K562 (cell line): ENCODE measurements at regions not wholly inside any gene's neighbourhood (a gene's known extent, or its start where the extent isn't known, plus 50 kb on each side); places are given as distances from the start of the nearest gene placed in this dataset.

Source experiments
- ATAC-seq: fragments of 200-7000 bp; cut with Tn5 transposase; 3 replicates; pipeline ENCODE4 v1.9.1; 2020; ENCODE audit warnings: moderate library complexity
- BruUV-seq: library from RNA; stranded (reverse); fragments of 400-500 nt; replicated peaks from 2 replicates; lab custom pipeline; 2021; lab: Mats Ljungman, UMichigan
- CTCF ChIA-PET: fragments of 300-600 bp; formaldehyde crosslinking; extraction: SDS; loops from one replicate; lab custom pipeline; 2021; ENCODE audit warnings: low intra/inter-chr PET ratio; lab: Yijun Ruan, JAX
- POLR2A ChIA-PET: fragments of 300-600, 350-650 bp; sonication (Branson Sonifier 250); formaldehyde crosslinking; extraction: SDS; loops from one replicate; lab custom pipeline; 2021; ENCODE audit warnings: antibody characterized with exemption, inconsistent platforms; lab: Yijun Ruan, JAX
- DNase-seq, 4 experiments: peaks; one replicate each; pipeline versions ENCODE4 v3.0.0 to v3.0.0-alpha.2; 2011 to 2018; ENCODE audit warnings: low spot score in 3 of 4, mixed read lengths in 3 of 4; ENCODE audit errors: extremely low read depth in 1 of 4
- FAIRE-seq: peaks from 2 replicates; lab custom pipeline; 2011; peaks lifted over from hg19 to GRCh38; lab: Jason Lieb, UNC
- H2AFZ ChIP-seq: 2 replicates; pipeline ENCODE4 v1.6.0; 2011; ENCODE audit warnings: low read depth, low read length, control low read depth, inconsistent platforms
- H3K27ac ChIP-seq: fragments of 200-600 bp; 3 replicates; pipeline ENCODE4 v1.8.0; 2011; ENCODE audit warnings: low read depth, mild to moderate bottlenecking, control low read depth, inconsistent platforms, low read length, moderate library complexity, mixed read lengths; ENCODE audit errors: extremely low read depth
- H3K27me3 ChIP-seq, 2 experiments: fragments of 300-600 bp in 1 of 2; 2 replicates in 1 of 2; 3 replicates in 1 of 2; pipeline versions ENCODE4 v1.6.0 to v1.8.0; 2011; ENCODE audit warnings: inconsistent platforms in 2 of 2, low read length in 2 of 2, mild to moderate bottlenecking in 1 of 2, mixed read lengths in 1 of 2, moderate library complexity in 1 of 2; ENCODE audit not compliant: control insufficient read depth in 2 of 2, insufficient read depth in 2 of 2
- H3K36me3 ChIP-seq: fragments of 300-600 bp; 3 replicates; pipeline ENCODE4 v1.8.0; 2011; ENCODE audit warnings: mild to moderate bottlenecking, low read length, inconsistent platforms; ENCODE audit not compliant: control insufficient read depth, insufficient read depth
- H3K4me1 ChIP-seq, 2 experiments: fragments of 200-600 bp in 1 of 2; replicated peaks in 1 of 2; 2 replicates in 1 of 2; 3 replicates in 1 of 2; pipeline versions ENCODE4 v1.5.1 to v1.8.0; 2011; ENCODE audit warnings: inconsistent platforms in 2 of 2, low read length in 2 of 2, mild to moderate bottlenecking in 1 of 2, mixed read lengths in 1 of 2, moderate library complexity in 1 of 2; ENCODE audit not compliant: control insufficient read depth in 2 of 2, insufficient read depth in 2 of 2
- H3K4me2 ChIP-seq: 2 replicates; pipeline ENCODE4 v1.6.1; 2011; ENCODE audit warnings: low read length, control low read depth, inconsistent platforms, mixed read lengths; ENCODE audit not compliant: insufficient read depth
- H3K4me3 ChIP-seq: fragments of 200-600 bp; sonication (generic), shearing (Covaris generic); 2 replicates; pipeline ENCODE4 v1.5.1; 2016; ENCODE audit warnings: control low read depth, inconsistent platforms
- H3K79me2 ChIP-seq: fragments of 200-600 bp; 3 replicates; pipeline ENCODE4 v1.8.0; 2011; ENCODE audit warnings: low read length, inconsistent platforms; ENCODE audit not compliant: control insufficient read depth, insufficient read depth
- H3K9ac ChIP-seq, 2 experiments: 2 replicates each; pipeline versions ENCODE4 v1.6.0 to v1.6.1; 2011; ENCODE audit warnings: low read depth in 2 of 2, low read length in 2 of 2, control low read depth in 1 of 2, inconsistent platforms in 1 of 2, mild to moderate bottlenecking in 1 of 2, mixed read lengths in 1 of 2; ENCODE audit not compliant: insufficient read depth in 1 of 2
- H3K9me1 ChIP-seq: one replicate; pipeline ENCODE4 v1.6.0; 2011; ENCODE audit warnings: inconsistent platforms, mild to moderate bottlenecking, low read length, moderate library complexity; ENCODE audit not compliant: control insufficient read depth, insufficient read depth
- H3K9me3 ChIP-seq: replicated peaks from 2 replicates; pipeline ENCODE4 v1.5.1; 2011; ENCODE audit warnings: low read depth, low read length, inconsistent platforms; ENCODE audit not compliant: control insufficient read depth, insufficient read depth
- H4K20me1 ChIP-seq: replicated peaks from 2 replicates; pipeline ENCODE4 v1.6.1; 2011; ENCODE audit warnings: low read length, inconsistent platforms, mixed read lengths; ENCODE audit not compliant: control insufficient read depth, insufficient read depth
- ADNP ChIP-seq: fragments of 200-800 bp; sonication (Bioruptor generic); IDR thresholded peaks from 2 replicates; pipeline ENCODE4 v1.6.1; 2016; ENCODE audit warnings: missing genetic modification characterization, missing compliant biosample characterization
- ATF7 ChIP-seq: fragments of 450-650 bp; IDR thresholded peaks from 2 replicates; pipeline ENCODE4 v1.7.1; 2014; ENCODE audit warnings: mild to moderate bottlenecking, moderate library complexity
- BACH1 ChIP-seq: fragments of 200-800 bp; sonication (Bioruptor generic); IDR thresholded peaks from 2 replicates; pipeline ENCODE4 v1.6.1; 2016; ENCODE audit warnings: missing genetic modification characterization, missing compliant biosample characterization
- CAMTA2 ChIP-seq: fragments of 250-450 bp; sonication (Bioruptor Pico); conservative IDR thresholded peaks from 2 replicates; pipeline ENCODE4 v1.5.1; 2022
- CBX3 ChIP-seq, 2 experiments: IDR thresholded peaks; 1 replicate in 1 of 2; 2 replicates in 1 of 2; pipeline ENCODE4 v1.6.1; 2012; ENCODE audit warnings: inconsistent platforms in 2 of 2, low read length in 2 of 2, borderline replicate concordance in 1 of 2, control low read depth in 1 of 2
- ETV5 ChIP-seq: sonication (generic); formaldehyde crosslinking; IDR thresholded peaks from 2 replicates; pipeline ENCODE4 v1.4.0; 2020; ENCODE audit warnings: low read depth, mild to moderate bottlenecking, missing genetic modification reagents
- EZH2 ChIP-seq: IDR thresholded peaks from 2 replicates; pipeline ENCODE4 v1.6.1; 2012; ENCODE audit warnings: low read depth, mild to moderate bottlenecking, inconsistent platforms, low read length, borderline replicate concordance
- HLTF ChIP-seq: fragments of 450-650 bp; IDR thresholded peaks from 2 replicates; pipeline ENCODE4 v1.6.1; 2016
- RFX5 ChIP-seq: IDR thresholded peaks from 2 replicates; pipeline ENCODE4 v1.6.1; 2011; ENCODE audit warnings: low read depth, mild to moderate bottlenecking, improper control_type of control experiment, low read length
- SAFB2 ChIP-seq: fragments of 200-400 bp; formaldehyde crosslinking; IDR thresholded peaks from 2 replicates; pipeline ENCODE4 v1.6.1; 2018; ENCODE audit warnings: borderline replicate concordance, low read length, low read depth, moderate library complexity; ENCODE audit not compliant: severe bottlenecking
- ZNF212 ChIP-seq: fragments of 450-650 bp; formaldehyde crosslinking; IDR thresholded peaks from 2 replicates; pipeline ENCODE4 v1.4.0; 2020; ENCODE audit warnings: mild to moderate bottlenecking
- WGBS: fragments of 100-300 bp; shearing (Covaris generic); methylation state at CpG from one replicate; pipeline ENCODE4 v1.1.6; 2016; ENCODE audit warnings: low coverage, mixed read lengths; ENCODE audit not compliant: insufficient coverage; ENCODE audit errors: missing lambda C conversion rate; 5-methylcytosine and 5-hydroxymethylcytosine counted together
- in situ Hi-C: fragments of 300-500 bp; cut with MboI; formaldehyde crosslinking; loops from 4 replicates; pipeline ENCODE4 v1.15.0; 2018; ENCODE audit warnings: inconsistent platforms, mixed read lengths
- intact Hi-C: fragments of 100-400 bp; cut with micrococcal nuclease; formaldehyde crosslinking; loops from 2 replicates; pipeline ENCODE4 v1.14.2; 2022
- TF ChIP-seq, protein P1 (sequence below): fragments of 450-650 bp; formaldehyde crosslinking; IDR thresholded peaks from 2 replicates; pipeline ENCODE4 v1.4.0; 2020; ENCODE audit warnings: mild to moderate bottlenecking, moderate library complexity
- TF ChIP-seq, protein P2 (sequence below): fragments of 250-450 bp; sonication (Bioruptor Pico); IDR thresholded peaks from 2 replicates; pipeline ENCODE4 v1.8.0; 2022; ENCODE audit warnings: moderate library complexity, mild to moderate bottlenecking, inconsistent platforms

DNA sequence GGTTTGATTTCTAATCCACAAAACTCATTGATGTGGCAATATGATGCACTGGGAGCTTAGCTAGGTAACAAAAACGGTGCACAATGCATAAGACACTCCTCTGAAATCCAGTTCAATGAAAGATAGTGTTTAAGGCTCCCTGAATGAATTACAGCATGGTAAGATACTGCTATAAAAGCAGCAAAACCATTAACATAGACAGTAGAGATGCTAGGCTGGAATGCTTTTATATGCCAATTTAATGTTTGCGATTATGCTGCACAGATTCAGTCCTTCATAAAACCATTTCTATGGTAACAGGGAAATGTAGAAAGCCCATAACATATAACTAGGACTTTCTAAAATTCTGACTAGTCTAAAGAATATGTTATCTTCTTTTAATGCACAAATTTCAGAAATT is 180.8 kb upstream of the NUDT12 start (continued):
- TF ChIP-seq ATF7 (no peak), RFX5 (no peak), BACH1 (no peak), ZNF212 (CRISPR knock-in tag) (no peak), CAMTA2 (CRISPR knock-in tag) (no peak)
- TF ChIP-seq, protein P1, sequence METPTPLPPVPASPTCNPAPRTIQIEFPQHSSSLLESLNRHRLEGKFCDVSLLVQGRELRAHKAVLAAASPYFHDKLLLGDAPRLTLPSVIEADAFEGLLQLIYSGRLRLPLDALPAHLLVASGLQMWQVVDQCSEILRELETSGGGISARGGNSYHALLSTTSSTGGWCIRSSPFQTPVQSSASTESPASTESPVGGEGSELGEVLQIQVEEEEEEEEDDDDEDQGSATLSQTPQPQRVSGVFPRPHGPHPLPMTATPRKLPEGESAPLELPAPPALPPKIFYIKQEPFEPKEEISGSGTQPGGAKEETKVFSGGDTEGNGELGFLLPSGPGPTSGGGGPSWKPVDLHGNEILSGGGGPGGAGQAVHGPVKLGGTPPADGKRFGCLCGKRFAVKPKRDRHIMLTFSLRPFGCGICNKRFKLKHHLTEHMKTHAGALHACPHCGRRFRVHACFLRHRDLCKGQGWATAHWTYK (CRISPR knock-in tag): no peak

DNA sequence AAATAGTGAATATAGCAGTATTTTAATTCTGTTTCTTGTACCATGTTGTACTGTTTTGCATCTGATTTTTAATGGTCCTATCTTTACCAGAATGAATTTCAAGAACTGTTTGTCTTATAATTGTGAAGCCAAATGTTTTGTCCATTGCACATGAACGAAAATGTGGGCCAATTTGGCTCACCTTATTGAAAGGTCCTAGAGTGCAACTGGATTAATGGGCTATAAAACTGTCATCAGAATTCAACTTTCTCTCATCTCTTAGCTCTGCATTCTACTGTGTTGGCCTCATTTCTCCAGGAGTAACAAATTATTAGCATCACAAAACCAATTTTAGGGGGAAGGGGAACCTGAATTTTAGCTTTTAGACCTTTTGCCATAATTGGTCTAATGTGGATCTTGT is 179.4 kb upstream of the NUDT12 start:
- no peak for FAIRE-seq
- in situ Hi-C loops: no loop called here
- WGBS: 0% methylated on average over 1 of the region's 1 CpG
- no peaks in the 10 kb centered on the region for H4K20me1 ChIP-seq
- H3K79me2 ChIP-seq: no peaks in the 10 kb centered on the region
- intact Hi-C loops: no loop called here
- no peak for ATAC-seq
- CTCF ChIA-PET: no interaction called here
- H3K9ac ChIP-seq: no peak overlapping the region
- H3K9me1 ChIP-seq: no peaks in the 10 kb centered on the region
- no peak overlapping the region for H3K27ac ChIP-seq
- H3K36me3 ChIP-seq: no peaks in the 10 kb centered on the region
- H3K9me3 ChIP-seq: no peaks in the 10 kb centered on the region
- POLR2A ChIA-PET: no interaction called here
- no peak overlapping the region for H2AFZ ChIP-seq
- no peak for DNase-seq
- no TSS peak for BruUV-seq
- H3K27me3 ChIP-seq: no peaks in the 10 kb centered on the region
- no peak overlapping the region for H3K4me3 ChIP-seq
- H3K4me2 ChIP-seq: no peak overlapping the region
- no peaks in the 10 kb centered on the region for H3K4me1 ChIP-seq
- no peak for TF ChIP-seq SAFB2
- no peak for TF ChIP-seq HLTF
- no peak for TF ChIP-seq CBX3 (IDR thresholded peaks at IDR 0.05; ENCODE audit: borderline replicate concordance in 1 of 2, low read length in 2 of 2)
- TF ChIP-seq, protein P2, sequence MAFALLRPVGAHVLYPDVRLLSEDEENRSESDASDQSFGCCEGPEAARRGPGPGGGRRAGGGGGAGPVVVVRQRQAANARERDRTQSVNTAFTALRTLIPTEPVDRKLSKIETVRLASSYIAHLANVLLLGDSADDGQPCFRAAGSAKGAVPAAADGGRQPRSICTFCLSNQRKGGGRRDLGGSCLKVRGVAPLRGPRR (CRISPR knock-in tag): no peak
- TF ChIP-seq ETV5 (CRISPR knock-in tag): no peak
- no peak for TF ChIP-seq EZH2
- TF ChIP-seq ADNP (tag): no peak
